ENCODE measurements at regions not wholly inside any gene's neighbourhood (a gene's known extent, or its start where the extent isn't known, plus 50 kb on each side); places are given as distances from the start of the nearest gene placed in this dataset.

- Mint-ChIP-seq H3K27me3 (ENCODE audit: low read depth) (no peaks in the 10 kb centered on the region), H3K4me1 (peaks cover 5% of the 10 kb centered on the region), H3K27ac (ENCODE audit: unreplicated experiment) (no peak overlapping the region), H3K4me3 (no peak overlapping the region), H3K9me3 (no peaks in the 10 kb centered on the region), H3K36me3 (ENCODE audit: low read depth) (no peaks in the 10 kb centered on the region)
- TF ChIP-seq, protein P1, sequence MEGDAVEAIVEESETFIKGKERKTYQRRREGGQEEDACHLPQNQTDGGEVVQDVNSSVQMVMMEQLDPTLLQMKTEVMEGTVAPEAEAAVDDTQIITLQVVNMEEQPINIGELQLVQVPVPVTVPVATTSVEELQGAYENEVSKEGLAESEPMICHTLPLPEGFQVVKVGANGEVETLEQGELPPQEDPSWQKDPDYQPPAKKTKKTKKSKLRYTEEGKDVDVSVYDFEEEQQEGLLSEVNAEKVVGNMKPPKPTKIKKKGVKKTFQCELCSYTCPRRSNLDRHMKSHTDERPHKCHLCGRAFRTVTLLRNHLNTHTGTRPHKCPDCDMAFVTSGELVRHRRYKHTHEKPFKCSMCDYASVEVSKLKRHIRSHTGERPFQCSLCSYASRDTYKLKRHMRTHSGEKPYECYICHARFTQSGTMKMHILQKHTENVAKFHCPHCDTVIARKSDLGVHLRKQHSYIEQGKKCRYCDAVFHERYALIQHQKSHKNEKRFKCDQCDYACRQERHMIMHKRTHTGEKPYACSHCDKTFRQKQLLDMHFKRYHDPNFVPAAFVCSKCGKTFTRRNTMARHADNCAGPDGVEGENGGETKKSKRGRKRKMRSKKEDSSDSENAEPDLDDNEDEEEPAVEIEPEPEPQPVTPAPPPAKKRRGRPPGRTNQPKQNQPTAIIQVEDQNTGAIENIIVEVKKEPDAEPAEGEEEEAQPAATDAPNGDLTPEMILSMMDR (conservative IDR thresholded peaks at IDR 0.05): no peak
- no peak for DNase-seq (ENCODE audit: low read depth, low spot score)
These were observed 274.2 kb downstream of the TMEM167A start for GRCh38 chr5:82802954-82803353.

DNA sequence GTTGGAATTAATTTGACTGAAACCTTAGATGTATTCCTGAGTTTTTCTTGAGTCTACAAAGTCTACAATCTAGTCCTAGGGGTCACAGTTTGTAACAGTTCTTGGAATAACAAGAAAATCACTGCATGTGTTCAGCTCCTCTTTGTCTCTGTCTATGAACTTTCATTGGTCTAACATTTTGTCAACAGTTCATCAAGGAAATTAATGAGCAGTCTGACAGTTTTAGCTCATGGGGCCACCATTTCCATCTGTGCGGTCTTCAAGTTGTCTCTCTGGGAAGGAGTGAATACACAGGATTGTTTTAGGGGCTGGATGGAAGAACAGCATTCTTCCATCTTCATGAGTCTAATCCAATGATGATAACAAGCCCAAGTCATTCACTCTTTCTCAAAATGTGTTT lies 276.4 kb downstream of the TMEM167A start:
- Mint-ChIP-seq H3K36me3 (ENCODE audit: low read depth) (no peaks in the 10 kb centered on the region), H3K9me3 (no peaks in the 10 kb centered on the region), H3K27ac (ENCODE audit: unreplicated experiment) (no peak overlapping the region), H3K4me3 (no peak overlapping the region), H3K27me3 (ENCODE audit: low read depth) (no peaks in the 10 kb centered on the region), H3K4me1 (peaks cover 5% of the 10 kb centered on the region)
- TF ChIP-seq, protein P1 (conservative IDR thresholded peaks at IDR 0.05): no peak
- DNase-seq (ENCODE audit: low read depth, low spot score): no peak

DNA sequence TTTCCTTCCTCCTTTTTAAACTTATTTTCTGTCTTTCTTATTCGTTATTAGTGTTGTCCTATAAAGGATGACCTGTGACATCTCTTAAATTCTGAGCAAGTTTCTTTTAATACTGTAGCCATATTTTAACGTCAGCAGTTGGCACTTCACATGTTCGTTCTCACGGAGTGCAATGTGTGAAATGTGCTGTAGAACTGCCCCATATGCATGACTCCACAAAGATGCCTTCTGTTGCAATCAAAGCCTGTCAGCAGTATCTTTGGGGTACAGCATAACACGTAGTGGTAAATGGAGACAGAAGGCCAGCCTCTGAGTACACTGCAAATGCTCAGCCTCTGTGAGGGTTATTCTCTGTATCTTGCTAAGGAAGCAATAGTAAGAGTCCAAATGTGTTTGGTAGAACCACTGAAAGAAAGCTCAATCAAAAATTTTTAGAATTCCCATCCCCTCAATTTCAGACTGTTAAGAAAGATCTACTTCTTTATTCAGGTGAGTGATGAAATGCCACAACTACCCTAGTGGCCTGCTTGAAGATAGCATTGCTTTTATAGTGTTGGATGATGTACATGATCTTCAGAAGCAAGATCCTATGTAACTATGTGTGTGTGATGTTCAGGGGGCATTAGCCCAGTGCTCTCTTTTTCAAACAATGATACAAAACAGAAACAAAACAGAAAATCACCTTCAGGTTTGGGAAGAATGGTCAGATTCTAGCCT lies 277.7 kb downstream of the TMEM167A start:
- H3K4me1 Mint-ChIP-seq: peaks cover 6% of the 10 kb centered on the region
- no peaks in the 10 kb centered on the region for H3K36me3 Mint-ChIP-seq (ENCODE audit: low read depth)
- H3K4me3 Mint-ChIP-seq: no peak overlapping the region
- no peaks in the 10 kb centered on the region for H3K27me3 Mint-ChIP-seq (ENCODE audit: low read depth)
- no peak overlapping the region for H3K27ac Mint-ChIP-seq (ENCODE audit: unreplicated experiment)
- no peak for DNase-seq (ENCODE audit: low read depth, low spot score)
- TF ChIP-seq, protein P1 (conservative IDR thresholded peaks at IDR 0.05): peak; percentile 29
- no peaks in the 10 kb centered on the region for H3K9me3 Mint-ChIP-seq

GRCh38 chr5:82798676-82799075 lies 278.5 kb downstream of the TMEM167A start:
- TF ChIP-seq, protein P1 (conservative IDR thresholded peaks at IDR 0.05): no peak
- H3K36me3 Mint-ChIP-seq (ENCODE audit: low read depth): no peaks in the 10 kb centered on the region
- H3K27me3 Mint-ChIP-seq (ENCODE audit: low read depth): no peaks in the 10 kb centered on the region
- H3K4me1 Mint-ChIP-seq: peaks cover 11% of the 10 kb centered on the region
- no peak overlapping the region for H3K4me3 Mint-ChIP-seq
- DNase-seq (ENCODE audit: low read depth, low spot score): no peak
- H3K27ac Mint-ChIP-seq (ENCODE audit: unreplicated experiment): no peak overlapping the region
- peaks cover 2% of the 10 kb centered on the region for H3K9me3 Mint-ChIP-seq

DNA sequence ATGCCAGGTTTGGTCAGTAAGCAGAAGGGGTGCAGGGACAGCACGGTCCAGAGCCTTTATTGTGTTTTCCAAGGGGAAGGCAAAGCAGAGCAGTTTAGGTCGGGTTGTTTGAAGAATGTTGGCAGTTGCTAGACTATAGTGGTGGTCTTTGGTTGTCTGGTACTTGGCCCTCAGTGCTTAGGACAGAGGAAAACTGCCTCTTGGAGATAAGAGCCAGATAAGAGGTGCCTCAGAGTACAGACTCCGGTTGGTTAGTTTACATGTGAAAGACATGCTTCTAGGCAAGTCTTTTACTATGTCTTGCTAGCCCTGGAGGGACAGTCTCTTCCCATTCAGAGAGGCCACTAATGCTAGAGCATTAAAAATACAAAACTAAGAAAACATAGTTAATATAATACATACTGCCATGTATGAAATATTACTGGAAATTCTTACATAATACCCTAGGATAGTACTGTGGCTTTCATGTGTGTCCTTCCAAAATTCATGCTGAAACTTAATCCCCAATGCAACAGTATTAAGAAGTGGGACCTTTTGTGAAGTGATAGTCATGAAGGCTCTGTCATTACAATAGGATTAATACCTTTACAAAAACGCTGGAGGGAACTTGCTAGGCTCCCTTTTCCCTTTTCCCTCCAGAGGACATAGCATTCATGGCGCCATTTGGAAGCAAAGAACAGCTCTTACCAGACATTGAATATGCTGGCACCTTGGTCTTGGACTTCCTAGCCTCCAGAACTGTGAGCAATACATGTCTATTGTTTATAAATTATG lies 280.4 kb downstream of the TMEM167A start:
- H3K27ac Mint-ChIP-seq (ENCODE audit: unreplicated experiment): no peak overlapping the region
- peaks cover 11% of the 10 kb centered on the region for H3K4me1 Mint-ChIP-seq
- H3K4me3 Mint-ChIP-seq: no peak overlapping the region
- H3K36me3 Mint-ChIP-seq (ENCODE audit: low read depth): no peaks in the 10 kb centered on the region
- TF ChIP-seq, protein P1 (conservative IDR thresholded peaks at IDR 0.05): no peak
- no peak for DNase-seq (ENCODE audit: low read depth, low spot score)
- H3K27me3 Mint-ChIP-seq (ENCODE audit: low read depth): no peaks in the 10 kb centered on the region
- peaks cover 8% of the 10 kb centered on the region for H3K9me3 Mint-ChIP-seq

Data from neural crest cell (in vitro differentiated cells).